Tibial artery (tissue), 4 donors: ENCODE measurements at regions not wholly inside any gene's neighbourhood (a gene's known extent, or its start where the extent isn't known, plus 50 kb on each side); places are given as distances from the start of the nearest gene placed in this dataset.
A peak's percentile ranks its signal among the peaks of the same experiment; 100 is the strongest.

Source experiments
- DNase-seq, 2 donors: peaks; one replicate each; pipeline ENCODE4 v3.0.0-alpha.2; 2019
- H3K27ac ChIP-seq, 2 donors: fragments of 200-600 bp; sonication (generic) in 1 of 2; 1 replicate in 1 of 2; 2 replicates in 1 of 2; pipeline ENCODE4 v1.5.1; 2018 to 2019; ENCODE audit warnings: mild to moderate bottlenecking in 1 of 2
- H3K27me3 ChIP-seq, 2 donors: fragments of 200-600 bp; sonication (generic) in 1 of 2; one replicate each; pipeline versions ENCODE4 v1.5.1 to v1.6.0; 2016 to 2019
- H3K36me3 ChIP-seq, 3 donors: fragments of 200-600 bp; sonication (generic) in 2 of 3; one replicate each; pipeline ENCODE4 v1.5.1; 2016 to 2019; ENCODE audit warnings: mild to moderate bottlenecking in 2 of 3
- H3K4me1 ChIP-seq, 4 donors: fragments of 200-600 bp; sonication (generic) in 2 of 4; 1 replicate in 3 of 4; 2 replicates in 1 of 4; pipeline ENCODE4 v1.5.1; 2016 to 2019
- H3K4me3 ChIP-seq, 2 donors: fragments of 200-600 bp; sonication (generic) in 1 of 2; 1 replicate in 1 of 2; 2 replicates in 1 of 2; pipeline ENCODE4 v1.5.1; 2018 to 2019; ENCODE audit warnings: mild to moderate bottlenecking in 2 of 2
- H3K9me3 ChIP-seq, 3 donors: fragments of 200-600 bp; sonication (generic) in 1 of 3; one replicate each; pipeline ENCODE4 v1.5.1; 2016 to 2019
- CTCF ChIP-seq, 2 experiments: fragments of 200-600 bp in 1 of 2; fragments of 450-650 bp in 1 of 2; IDR thresholded peaks; one replicate each; pipeline ENCODE4 v1.5.1; 2017 to 2019; ENCODE audit warnings: antibody characterized with exemption in 2 of 2, mild to moderate bottlenecking in 1 of 2, moderate library complexity in 1 of 2
- intact Hi-C: fragments of 100-400 bp; cut with DNase I; formaldehyde crosslinking; loops from one replicate; pipeline ENCODE4 v1.15.0; 2023; ENCODE audit warnings: low total_unique reads

GRCh38 chr2:240206630-240207029 lies 66.2 kb upstream of the OTOS start:
- no peak overlapping the region for H3K4me3 ChIP-seq
- H3K27me3 ChIP-seq = peaks cover 0 to 41% of the 10 kb centered on the region in 2 donors
- intact Hi-C loops = loop anchor here (5.0 kb wide), 1 partner anchor 596 kb away; no protein-coding TSS in a partner anchor
- no peak overlapping the region for H3K27ac ChIP-seq
- H3K36me3 ChIP-seq = no peaks in the 10 kb centered on the region
- no peak for TF ChIP-seq CTCF (IDR thresholded peaks at IDR 0.05)
- DNase-seq = no peak
- H3K9me3 ChIP-seq = peaks cover 0 to 7% (median 2%) of the 10 kb centered on the region in 3 donors
- H3K4me1 ChIP-seq = no peaks in the 10 kb centered on the region

- intact Hi-C loops = loop anchor here (5.0 kb wide), 1 partner anchor 595 kb away; no protein-coding TSS in a partner anchor
- no peak overlapping the region for H3K27ac ChIP-seq
- no peak for TF ChIP-seq CTCF (IDR thresholded peaks at IDR 0.05)
- no peaks in the 10 kb centered on the region for H3K4me1 ChIP-seq
- no peak overlapping the region for H3K4me3 ChIP-seq
- no peaks in the 10 kb centered on the region for H3K36me3 ChIP-seq
- peaks cover 0 to 43% of the 10 kb centered on the region in 2 donors for H3K27me3 ChIP-seq
- peak in 1 of 2 donors; percentile 51 for DNase-seq
- H3K9me3 ChIP-seq = peaks cover 0 to 7% (median 2%) of the 10 kb centered on the region in 3 donors
These were observed 67.2 kb upstream of the OTOS start for GRCh38 chr2:240207661-240208060.

GRCh38 chr2:240208096-240208495 lies 67.6 kb upstream of the OTOS start:
- H3K27me3 ChIP-seq = peaks cover 0 to 39% of the 10 kb centered on the region in 2 donors
- H3K4me3 ChIP-seq = no peak overlapping the region
- peaks cover 0 to 7% (median 2%) of the 10 kb centered on the region in 3 donors for H3K9me3 ChIP-seq
- no peaks in the 10 kb centered on the region for H3K36me3 ChIP-seq
- H3K27ac ChIP-seq = no peak overlapping the region
- H3K4me1 ChIP-seq = no peaks in the 10 kb centered on the region
- peak in 1 of 2 donors; percentile 42 for DNase-seq
- intact Hi-C loops = loop anchor here (5.0 kb wide), 1 partner anchor 594 kb away; no protein-coding TSS in a partner anchor
- no peak for TF ChIP-seq CTCF (IDR thresholded peaks at IDR 0.05)

GRCh38 chr2:240208631-240209211 lies 68.3 kb upstream of the OTOS start:
- intact Hi-C loops = loop anchor here (5.0 kb wide), 1 partner anchor 594 kb away; no protein-coding TSS in a partner anchor
- peak in 1 of 2 donors; percentile 34 for DNase-seq
- H3K27ac ChIP-seq = no peak overlapping the region

GRCh38 chr2:240209493-240209892 lies 69.0 kb upstream of the OTOS start:
- intact Hi-C loops = loop anchor here (5.0 kb wide), 1 partner anchor 593 kb away; no protein-coding TSS in a partner anchor
- no peaks in the 10 kb centered on the region for H3K36me3 ChIP-seq
- H3K9me3 ChIP-seq = peaks cover 0 to 7% (median 2%) of the 10 kb centered on the region in 3 donors
- DNase-seq = peak in 1 of 2 donors; percentile 53
- H3K4me3 ChIP-seq = no peak overlapping the region
- no peaks in the 10 kb centered on the region for H3K4me1 ChIP-seq
- no peak for TF ChIP-seq CTCF (IDR thresholded peaks at IDR 0.05)
- H3K27me3 ChIP-seq = peaks cover 0 to 25% of the 10 kb centered on the region in 2 donors
- no peak overlapping the region for H3K27ac ChIP-seq

More at GRCh38 chr2:240208631-240209211, 68.3 kb upstream of the OTOS start:
- peaks cover 0 to 7% (median 2%) of the 10 kb centered on the region in 3 donors for H3K9me3 ChIP-seq
- H3K27me3 ChIP-seq = peaks cover 0 to 33% of the 10 kb centered on the region in 2 donors
- no peaks in the 10 kb centered on the region for H3K36me3 ChIP-seq
- H3K4me1 ChIP-seq = no peaks in the 10 kb centered on the region
- H3K4me3 ChIP-seq = no peak overlapping the region
- TF ChIP-seq CTCF (IDR thresholded peaks at IDR 0.05) = no peak
